ENCODE measurements at regions not wholly inside any gene's neighbourhood (a gene's known extent, or its start where the extent isn't known, plus 50 kb on each side); places are given as distances from the start of the nearest gene placed in this dataset.

DNA sequence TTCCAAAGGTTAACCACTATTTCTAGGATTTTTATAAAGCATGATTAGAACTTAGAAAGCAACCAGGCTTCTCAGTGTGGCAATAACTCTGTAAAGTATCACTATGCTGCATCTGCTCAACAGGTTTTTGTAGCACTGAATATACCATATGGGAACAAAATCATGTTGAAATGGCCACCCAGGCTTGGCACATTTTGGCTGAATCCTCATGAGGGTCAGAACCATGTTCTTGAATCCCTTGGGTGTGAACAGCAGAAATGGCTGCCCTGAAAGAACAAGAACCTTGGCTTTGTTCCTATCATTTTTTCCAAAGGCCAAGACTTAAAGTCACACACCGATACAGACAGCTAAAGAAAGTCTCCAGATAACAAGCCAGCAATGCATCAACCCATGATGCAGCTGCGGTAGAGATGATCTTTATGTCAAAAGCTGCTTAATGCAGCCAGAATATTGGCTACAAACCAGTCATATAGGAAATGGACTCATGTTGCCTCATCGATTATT, 283.0 kb upstream of the NOX3 start:
- no peak for DNase-seq

DNA sequence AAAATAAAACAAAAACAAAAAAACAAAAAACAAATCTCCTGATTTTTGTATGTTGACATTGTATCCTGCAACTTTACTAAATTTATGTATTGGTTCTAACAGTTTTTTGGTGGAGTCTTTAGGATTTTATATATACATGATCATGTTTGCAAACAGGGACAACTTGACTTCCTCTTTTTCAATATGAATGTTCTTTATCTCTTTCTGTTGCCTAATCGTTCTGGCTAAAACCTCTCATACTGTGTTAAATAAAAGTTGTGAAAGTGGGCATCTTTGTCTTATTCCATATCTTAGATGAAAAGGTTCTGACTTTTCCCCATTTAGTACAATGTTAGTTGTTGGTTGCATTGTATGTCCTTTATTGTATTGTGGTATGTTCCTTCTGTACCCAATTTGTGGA, 261.7 kb upstream of the NOX3 start:
- no peak for DNase-seq

- DNase-seq, result no peak
Measured at GRCh38 chr6:155710704-155711103, 255.1 kb upstream of the NOX3 start.

DNA sequence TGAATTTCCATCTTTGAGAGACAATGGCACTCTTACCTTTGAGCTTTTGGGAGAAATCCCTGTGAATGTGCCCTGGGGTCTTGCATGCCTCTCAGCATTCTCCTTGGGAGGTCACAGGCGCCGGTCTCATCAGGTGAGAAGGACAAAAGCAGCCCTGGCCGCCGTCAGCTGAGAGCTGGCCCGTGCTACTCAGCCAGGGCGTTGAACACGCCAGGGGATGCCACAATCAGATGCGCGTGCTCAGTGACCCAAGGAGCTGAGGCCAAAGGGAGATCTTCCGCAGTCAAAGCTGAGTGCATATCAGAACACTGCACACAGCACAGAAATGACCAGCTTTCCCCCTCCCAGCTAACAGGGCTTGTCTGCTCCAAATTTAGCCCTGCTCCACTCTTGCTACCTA, 253.6 kb upstream of the NOX3 start:
- DNase-seq, result no peak

GRCh38 chr6:155708100-155708499, 252.5 kb upstream of the NOX3 start:
- no peak for DNase-seq

GRCh38 chr6:155706806-155707205, 251.2 kb upstream of the NOX3 start:
- no peak for DNase-seq

DNA sequence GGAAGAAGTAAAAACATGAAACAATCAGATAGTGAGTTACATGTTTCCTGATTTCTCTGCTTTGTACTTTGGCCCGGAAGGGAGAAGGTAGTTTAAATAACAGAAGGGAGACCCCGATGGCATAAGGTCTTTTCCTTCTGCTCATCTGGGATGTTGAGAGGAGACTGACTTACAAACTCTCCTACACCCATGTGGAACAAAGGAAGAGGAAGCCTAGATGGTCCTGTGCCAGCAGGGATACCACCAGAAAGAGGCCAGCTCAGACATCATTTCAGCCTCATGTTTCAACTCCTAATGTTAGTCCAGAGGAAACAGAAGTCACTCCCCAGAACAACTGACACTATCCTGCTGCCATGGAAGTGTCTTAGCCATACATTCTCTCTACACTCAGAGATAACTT, 250.7 kb upstream of the NOX3 start:
- no peak for DNase-seq

- DNase-seq, result no peak
Measured at GRCh38 chr6:155701342-155701741, 245.7 kb upstream of the NOX3 start.

DNA sequence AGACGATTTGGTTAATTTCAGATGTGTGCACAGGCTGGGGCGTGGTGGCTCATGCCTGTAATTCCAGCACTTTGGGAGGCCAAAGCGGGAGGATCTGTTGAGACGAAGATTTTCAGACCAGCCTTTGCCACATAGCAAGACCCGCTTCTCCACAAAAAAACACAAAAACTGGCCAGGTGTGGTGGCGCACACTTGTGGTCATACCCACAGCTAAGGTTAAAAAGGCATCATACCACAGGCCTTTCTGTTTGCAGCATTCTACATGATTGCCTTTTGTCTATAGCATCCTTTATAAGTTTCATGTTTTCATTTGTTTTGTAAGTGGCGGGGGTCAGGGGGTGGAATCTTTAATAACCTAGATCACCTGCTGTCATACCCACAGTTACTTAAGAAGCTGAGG, 239.9 kb upstream of the NOX3 start:
- no peak for DNase-seq

DNA sequence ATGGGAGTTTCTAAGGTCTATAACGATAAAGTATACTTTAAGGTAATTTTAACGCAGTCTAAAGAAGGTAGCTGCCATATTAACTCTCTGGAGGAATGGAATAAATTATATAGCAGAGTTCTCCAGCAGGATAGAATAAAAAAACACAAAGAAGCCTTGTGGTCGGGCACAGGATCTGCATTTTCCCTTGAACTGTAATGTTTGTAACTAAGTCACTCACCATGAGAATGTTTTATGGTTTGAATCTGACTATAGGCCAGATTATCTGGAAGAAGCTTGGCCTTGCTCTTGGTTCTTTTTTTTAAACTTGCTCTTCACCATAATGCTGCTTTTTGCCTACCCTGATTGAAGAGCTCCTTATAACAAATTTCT, 238.8 kb upstream of the NOX3 start:
- DNase-seq, result no peak

DNA sequence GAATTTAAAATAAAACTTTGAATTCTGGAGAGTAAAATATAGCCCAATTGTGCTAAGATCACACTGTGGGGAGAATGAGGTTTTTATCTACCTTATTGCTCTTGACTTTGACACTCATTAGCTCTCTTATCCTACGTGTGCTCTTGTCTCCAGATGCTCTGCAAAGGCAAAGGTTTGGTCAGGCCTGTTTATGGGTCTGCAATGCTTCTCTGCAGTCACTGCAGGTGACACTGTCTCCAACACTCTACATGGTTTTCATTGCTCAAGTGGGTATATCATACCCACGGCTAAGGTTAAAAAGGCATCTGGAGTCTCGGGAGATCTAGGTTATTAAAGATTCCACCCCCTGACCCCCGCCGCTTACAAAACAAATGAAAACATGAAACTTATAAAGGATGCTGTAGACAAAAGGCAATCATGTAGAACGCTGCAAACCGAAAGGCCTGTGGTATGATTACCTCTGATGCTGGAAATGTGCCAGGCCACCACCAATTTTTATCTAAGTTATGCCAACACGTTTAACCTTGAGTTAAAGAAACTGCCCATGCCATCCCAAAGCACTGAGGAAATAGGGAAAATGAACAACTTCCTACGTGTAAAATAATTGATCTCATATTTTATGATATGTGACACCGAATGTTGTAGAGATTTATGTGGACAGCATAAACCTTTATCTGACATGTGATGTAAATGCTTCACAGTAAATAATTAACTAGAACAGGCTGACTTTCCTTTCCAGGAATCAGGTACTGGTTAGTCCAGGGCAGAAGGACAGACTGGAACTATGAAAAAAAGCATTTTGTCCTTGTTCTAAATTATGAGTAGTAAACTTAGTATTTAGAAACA, 238.2 kb upstream of the NOX3 start:
- no peak for DNase-seq

GRCh38 chr6:155690820-155691219, 235.2 kb upstream of the NOX3 start:
- no peak for DNase-seq

- no peak for DNase-seq
Measured at GRCh38 chr6:155687645-155688044, 232.0 kb upstream of the NOX3 start.

GRCh38 chr6:155684416-155685196, 229.0 kb upstream of the NOX3 start:
- DNase-seq, result no peak

GRCh38 chr6:155678361-155678760, 222.7 kb upstream of the NOX3 start:
- no peak for DNase-seq

GRCh38 chr6:155676346-155676745, 220.7 kb upstream of the NOX3 start:
- no peak for DNase-seq

- DNase-seq, result no peak
Measured at GRCh38 chr6:155670655-155671054, 215.0 kb upstream of the NOX3 start.

- DNase-seq, result no peak
Measured at GRCh38 chr6:155660251-155660977, 204.8 kb upstream of the NOX3 start.

- DNase-seq, result no peak
Measured at GRCh38 chr6:155656024-155656423, 200.4 kb upstream of the NOX3 start.

- DNase-seq, result no peak
Measured at GRCh38 chr6:155654474-155654873, 198.8 kb upstream of the NOX3 start.

DNA sequence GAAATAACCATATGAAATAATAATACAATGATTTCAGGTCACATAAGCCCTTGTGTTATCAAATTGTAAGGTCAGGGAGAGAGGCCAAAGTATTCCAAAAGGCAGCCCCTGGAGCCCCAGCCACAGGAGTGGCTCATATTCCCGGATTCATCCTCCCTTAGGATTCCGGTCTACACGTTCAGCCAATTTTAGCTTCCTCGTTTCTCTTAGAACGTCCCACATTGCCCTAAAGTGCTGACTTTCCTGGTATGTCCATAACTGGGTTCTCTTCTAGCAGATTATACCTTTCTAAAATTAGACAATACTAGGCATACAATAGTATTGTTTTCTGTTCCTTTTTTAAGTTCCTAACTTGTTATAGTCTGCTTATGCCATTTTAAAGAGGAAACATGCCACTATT, 192.7 kb upstream of the NOX3 start:
- DNase-seq, result no peak

DNA sequence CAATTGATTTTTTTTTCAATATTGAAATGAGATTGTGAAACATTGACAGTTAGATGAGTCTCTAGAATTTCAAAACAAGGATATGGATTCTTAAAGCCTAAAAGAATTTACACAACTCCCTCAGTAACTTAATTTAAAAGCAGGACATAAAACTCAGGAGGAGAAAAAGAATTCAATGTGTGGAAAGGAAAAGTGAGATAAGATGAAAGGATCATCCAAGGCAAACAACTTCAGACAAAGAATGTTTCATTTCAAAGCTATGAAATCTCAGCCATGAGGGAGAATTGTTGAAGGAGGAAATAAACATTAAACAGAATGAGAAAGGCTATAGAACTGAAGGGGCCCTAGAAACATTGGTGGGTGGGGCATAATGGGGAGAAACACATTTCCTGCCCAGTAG, 191.7 kb upstream of the NOX3 start:
- no peak for DNase-seq

DNA sequence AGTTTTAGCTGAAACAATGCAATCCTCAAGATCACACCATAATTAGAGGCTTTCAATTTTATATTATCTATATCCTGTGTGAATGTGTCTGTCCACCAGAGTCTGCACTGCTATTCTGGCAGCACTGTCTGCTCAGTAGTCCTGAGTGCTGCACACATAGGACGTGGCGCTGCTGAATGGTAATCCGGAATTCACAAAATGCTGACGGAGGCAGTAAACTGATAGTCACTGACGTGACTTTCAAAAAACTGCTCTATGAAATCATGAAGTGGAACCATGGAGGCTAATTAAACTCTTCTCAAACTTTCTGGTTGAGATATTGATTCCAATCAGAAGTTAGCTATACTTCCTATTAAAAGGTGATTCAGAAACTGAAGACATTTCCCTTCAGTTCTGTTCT, 190.8 kb upstream of the NOX3 start:
- no peak for DNase-seq

Data from skin of body (tissue), 1 donor.